Gastroesophageal sphincter (tissue), 4 donors: ENCODE measurements at regions not wholly inside any gene's neighbourhood (a gene's known extent, or its start where the extent isn't known, plus 50 kb on each side); places are given as distances from the start of the nearest gene placed in this dataset.

Source experiments
- ATAC-seq: fragments of 150-250 bp; one replicate; pipeline ENCODE4 v1.9.1; 2016; ENCODE audit warnings: mild to moderate bottlenecking, moderate library complexity
- H3K27ac ChIP-seq, 4 donors: fragments of 200-600 bp; sonication (generic) in 3 of 4; 1 replicate in 3 of 4; 2 replicates in 1 of 4; pipeline ENCODE4 v1.5.1; 2016 to 2019
- H3K27me3 ChIP-seq: fragments of 200-600 bp; sonication (generic); one replicate; pipeline ENCODE4 v1.5.1; 2019
- H3K36me3 ChIP-seq, 2 donors: fragments of 200-600 bp; sonication (generic); one replicate each; pipeline ENCODE4 v1.5.1; 2019; ENCODE audit warnings: control low read depth in 1 of 2
- H3K4me1 ChIP-seq, 3 donors: fragments of 200-600 bp; sonication (generic); 1 replicate in 2 of 3; 2 replicates in 1 of 3; pipeline ENCODE4 v1.5.1; 2016 to 2019; ENCODE audit warnings: control low read depth in 2 of 3
- H3K4me3 ChIP-seq, 2 donors: fragments of 200-600 bp; sonication (generic); one replicate each; pipeline ENCODE4 v1.5.1; 2019; ENCODE audit warnings: mild to moderate bottlenecking in 1 of 2, moderate library complexity in 1 of 2
- H3K9me3 ChIP-seq, 3 donors: fragments of 200-600 bp; sonication (generic); one replicate each; pipeline ENCODE4 v1.5.1; 2017 to 2019; ENCODE audit warnings: control low read depth in 2 of 3
- EP300 ChIP-seq: sonication (generic); formaldehyde crosslinking; IDR thresholded peaks from one replicate; pipeline ENCODE4 v1.6.1; 2017; ENCODE audit warnings: antibody characterized with exemption, mild to moderate bottlenecking
- POLR2A ChIP-seq, 2 donors: fragments of 450-650 bp; IDR thresholded peaks; one replicate each; pipeline ENCODE4 v1.6.1; 2017; ENCODE audit warnings: antibody characterized with exemption in 2 of 2, mild to moderate bottlenecking in 2 of 2, moderate library complexity in 1 of 2
- POLR2AphosphoS5 ChIP-seq: sonication (generic); formaldehyde crosslinking; IDR thresholded peaks from one replicate; pipeline ENCODE4 v1.6.1; 2017; ENCODE audit warnings: antibody characterized with exemption
- WGBS, 2 donors: methylation state at CpG; one replicate each; pipeline ENCODE4 v1.1.5; 2018; ENCODE audit warnings: low coverage in 1 of 2; 5-methylcytosine and 5-hydroxymethylcytosine counted together
- TF ChIP-seq, protein P1 (sequence below), 4 experiments: fragments of 200-600 bp in 2 of 4; fragments of 450-650 bp in 2 of 4; sonication (generic) in 1 of 4; IDR thresholded peaks; one replicate each; pipeline ENCODE4 v1.5.1; 2017 to 2019; ENCODE audit warnings: antibody characterized with exemption in 4 of 4, mild to moderate bottlenecking in 2 of 4, moderate library complexity in 2 of 4

DNA sequence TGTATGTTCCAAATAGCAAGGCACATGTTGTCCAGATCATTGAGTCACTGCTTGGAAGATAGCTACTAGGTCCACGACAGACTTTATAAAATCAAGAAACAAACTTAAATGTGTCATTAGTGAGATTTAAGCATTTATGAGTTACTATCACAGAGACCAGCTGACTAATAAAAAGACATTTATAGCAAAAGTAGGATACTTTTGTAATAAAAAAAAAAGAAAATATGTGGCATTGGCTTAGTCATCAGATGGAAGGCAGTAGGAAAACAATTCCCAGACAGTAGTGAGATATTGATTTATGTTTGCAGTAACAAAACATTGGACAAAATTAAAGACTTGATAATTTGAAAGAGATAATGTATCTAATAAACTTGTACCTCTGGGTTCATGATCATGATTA is 881.0 kb upstream of the LRRN3 start:
- ATAC-seq = no peak
- H3K4me3 ChIP-seq = no peak overlapping the region
- H3K27me3 ChIP-seq = no peaks in the 10 kb centered on the region
- WGBS, 2 donors = 91% methylated on average over 1 of the region's 1 CpG; no CpG with 5 or more reads in 1 of the 2 donors
- H3K36me3 ChIP-seq = no peaks in the 10 kb centered on the region
- H3K27ac ChIP-seq = no peak overlapping the region
- H3K4me1 ChIP-seq = no peaks in the 10 kb centered on the region
- TF ChIP-seq, protein P1, sequence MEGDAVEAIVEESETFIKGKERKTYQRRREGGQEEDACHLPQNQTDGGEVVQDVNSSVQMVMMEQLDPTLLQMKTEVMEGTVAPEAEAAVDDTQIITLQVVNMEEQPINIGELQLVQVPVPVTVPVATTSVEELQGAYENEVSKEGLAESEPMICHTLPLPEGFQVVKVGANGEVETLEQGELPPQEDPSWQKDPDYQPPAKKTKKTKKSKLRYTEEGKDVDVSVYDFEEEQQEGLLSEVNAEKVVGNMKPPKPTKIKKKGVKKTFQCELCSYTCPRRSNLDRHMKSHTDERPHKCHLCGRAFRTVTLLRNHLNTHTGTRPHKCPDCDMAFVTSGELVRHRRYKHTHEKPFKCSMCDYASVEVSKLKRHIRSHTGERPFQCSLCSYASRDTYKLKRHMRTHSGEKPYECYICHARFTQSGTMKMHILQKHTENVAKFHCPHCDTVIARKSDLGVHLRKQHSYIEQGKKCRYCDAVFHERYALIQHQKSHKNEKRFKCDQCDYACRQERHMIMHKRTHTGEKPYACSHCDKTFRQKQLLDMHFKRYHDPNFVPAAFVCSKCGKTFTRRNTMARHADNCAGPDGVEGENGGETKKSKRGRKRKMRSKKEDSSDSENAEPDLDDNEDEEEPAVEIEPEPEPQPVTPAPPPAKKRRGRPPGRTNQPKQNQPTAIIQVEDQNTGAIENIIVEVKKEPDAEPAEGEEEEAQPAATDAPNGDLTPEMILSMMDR (IDR thresholded peaks at IDR 0.05) = no peak
- TF ChIP-seq POLR2A (IDR thresholded peaks at IDR 0.05) = no peak
- no peak for TF ChIP-seq EP300
- TF ChIP-seq POLR2AphosphoS5 = no peak
- peaks cover 0 to 6% (median 0%) of the 10 kb centered on the region in 3 donors for H3K9me3 ChIP-seq

DNA sequence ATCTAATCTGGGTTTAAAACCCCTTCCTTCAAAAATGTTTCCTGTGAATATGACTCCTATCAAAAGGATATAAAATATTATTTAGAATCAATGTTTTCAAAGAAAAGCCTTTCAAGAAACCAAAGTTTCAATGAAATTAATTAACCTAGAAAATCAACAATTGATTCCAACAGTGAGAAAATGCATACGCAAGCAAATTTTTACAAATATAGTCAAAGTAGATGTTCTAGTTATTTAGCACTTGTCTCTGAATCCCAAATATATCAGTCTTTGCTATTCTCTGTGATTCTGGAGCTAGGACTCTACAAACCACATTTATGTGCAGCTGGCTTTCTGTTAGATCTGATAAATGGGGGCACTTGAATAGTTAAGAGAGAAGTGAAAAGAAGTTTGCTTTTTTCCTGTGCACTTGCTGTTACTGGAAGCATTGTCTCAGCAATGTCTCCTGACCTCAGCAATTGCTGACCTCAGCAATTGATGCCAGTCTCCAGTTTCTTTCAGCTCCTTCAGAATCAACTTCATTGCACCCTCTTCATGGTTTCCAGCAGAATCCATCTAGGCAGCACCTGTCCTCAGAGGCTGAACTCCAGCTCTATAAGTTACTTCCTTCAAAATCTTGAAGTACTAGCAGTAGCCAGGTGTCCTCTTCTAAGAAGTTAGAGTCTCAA is 879.9 kb upstream of the LRRN3 start:
- no peak overlapping the region for H3K4me3 ChIP-seq
- TF ChIP-seq, protein P1 (IDR thresholded peaks at IDR 0.05) = no peak
- TF ChIP-seq POLR2A (IDR thresholded peaks at IDR 0.05) (no peak), EP300 (no peak), POLR2AphosphoS5 (no peak)
- ATAC-seq = no peak
- 92 to 100% methylated on average over 1 of the region's 1 CpG for WGBS, 2 donors
- H3K27me3 ChIP-seq = no peaks in the 10 kb centered on the region
- H3K9me3 ChIP-seq = peaks cover 0 to 6% (median 0%) of the 10 kb centered on the region in 3 donors
- H3K27ac ChIP-seq = no peak overlapping the region
- no peaks in the 10 kb centered on the region for H3K4me1 ChIP-seq
- no peaks in the 10 kb centered on the region for H3K36me3 ChIP-seq

DNA sequence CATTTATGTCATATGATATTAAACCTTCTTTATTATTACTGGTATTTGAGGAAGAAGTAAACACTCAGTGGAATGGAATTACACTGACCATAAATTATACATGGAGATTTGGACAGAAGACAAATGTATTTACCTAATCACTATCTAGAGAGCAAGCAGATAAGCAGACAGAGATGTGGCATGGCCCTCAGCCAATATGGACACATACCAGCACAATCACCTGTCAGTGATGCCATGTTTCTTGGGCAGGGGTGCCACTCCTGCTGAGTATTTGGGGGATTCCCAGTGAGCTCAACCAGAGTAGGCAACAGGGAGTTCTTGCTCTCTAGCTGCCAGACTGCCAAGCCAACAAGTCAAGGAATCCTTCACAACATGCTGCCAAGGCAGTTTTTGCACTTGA is 866.3 kb upstream of the LRRN3 start:
- no peaks in the 10 kb centered on the region for H3K36me3 ChIP-seq
- H3K27ac ChIP-seq = no peak overlapping the region
- H3K4me1 ChIP-seq = no peaks in the 10 kb centered on the region
- ATAC-seq = no peak
- H3K4me3 ChIP-seq = no peak overlapping the region
- TF ChIP-seq EP300 = no peak
- TF ChIP-seq, protein P1 (IDR thresholded peaks at IDR 0.05) = no peak
- TF ChIP-seq POLR2AphosphoS5 = no peak
- no peak for TF ChIP-seq POLR2A (IDR thresholded peaks at IDR 0.05)
- H3K27me3 ChIP-seq = no peaks in the 10 kb centered on the region
- no peaks in the 10 kb centered on the region for H3K9me3 ChIP-seq

DNA sequence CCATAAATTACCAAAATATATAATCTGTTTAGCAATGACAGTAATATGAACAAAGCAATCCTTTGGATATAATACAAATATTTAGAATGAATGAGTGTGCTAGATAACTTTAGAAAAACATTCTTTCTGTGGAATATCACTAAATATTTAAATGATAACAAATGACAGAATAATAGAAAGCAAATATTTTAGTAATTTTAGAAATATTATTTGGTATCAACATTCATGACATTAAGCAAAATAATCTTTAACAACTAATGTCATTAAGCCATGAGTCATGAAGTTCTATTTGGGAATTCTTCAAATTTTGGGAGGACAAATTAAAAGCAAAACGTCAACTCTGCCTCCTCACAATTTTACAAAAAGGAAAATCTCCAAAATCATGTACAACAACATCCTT is 844.8 kb upstream of the LRRN3 start:
- no peaks in the 10 kb centered on the region for H3K36me3 ChIP-seq
- no peak for TF ChIP-seq EP300
- TF ChIP-seq POLR2A (IDR thresholded peaks at IDR 0.05) = no peak
- TF ChIP-seq, protein P1 (IDR thresholded peaks at IDR 0.05) = no peak
- no peak for TF ChIP-seq POLR2AphosphoS5
- H3K4me1 ChIP-seq = no peaks in the 10 kb centered on the region
- ATAC-seq = no peak
- H3K27me3 ChIP-seq = no peaks in the 10 kb centered on the region
- no peak overlapping the region for H3K4me3 ChIP-seq
- 9 to 29% methylated on average over 1 of the region's 1 CpG for WGBS, 2 donors
- no peaks in the 10 kb centered on the region for H3K9me3 ChIP-seq
- H3K27ac ChIP-seq = no peak overlapping the region

DNA sequence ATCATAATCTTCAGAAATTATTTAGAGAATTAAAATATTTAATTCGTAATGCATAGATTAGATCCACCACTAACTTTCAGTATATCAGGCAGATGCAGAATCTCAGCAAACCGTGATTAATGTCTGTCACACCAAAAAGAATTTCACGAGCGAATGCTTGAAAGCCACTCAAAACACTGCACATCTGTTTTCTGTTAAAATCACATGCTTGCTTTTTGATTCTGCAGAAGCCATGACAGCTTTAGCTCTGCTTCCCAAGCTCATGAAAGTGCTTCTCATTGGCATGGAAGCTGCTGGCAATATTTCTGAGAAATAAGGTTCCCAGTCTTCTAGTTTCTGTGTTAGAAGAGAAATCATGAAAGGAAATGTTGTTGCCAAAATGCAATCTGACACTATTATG is 837.8 kb upstream of the LRRN3 start:
- no peak overlapping the region for H3K27ac ChIP-seq
- H3K9me3 ChIP-seq = no peaks in the 10 kb centered on the region
- no peak for TF ChIP-seq POLR2AphosphoS5
- TF ChIP-seq POLR2A (IDR thresholded peaks at IDR 0.05) = no peak
- TF ChIP-seq EP300 = no peak
- TF ChIP-seq, protein P1 (IDR thresholded peaks at IDR 0.05) = no peak
- no peaks in the 10 kb centered on the region for H3K27me3 ChIP-seq
- no peak for ATAC-seq
- peaks cover 0 to 7% (median 0%) of the 10 kb centered on the region in 3 donors for H3K4me1 ChIP-seq
- 13 to 28% methylated on average over 4 of the region's 4 CpGs for WGBS, 2 donors
- H3K4me3 ChIP-seq = no peak overlapping the region
- no peaks in the 10 kb centered on the region for H3K36me3 ChIP-seq
